DMS79 (cell line): ENCODE measurements at regions not wholly inside any gene's neighbourhood (a gene's known extent, or its start where the extent isn't known, plus 50 kb on each side); places are given as distances from the start of the nearest gene placed in this dataset.
"Not testable (repeated sequence)": the region's sequence is repeated elsewhere in the genome, so short reads cannot be mapped to it uniquely, and the experiment has no call there.

Experiments used
- DNase-seq: peaks from one replicate; lab custom pipeline; 2025; lab: John Stamatoyannopoulos, UW

GRCh38 chr11:46181843-46182424 is 60.7 kb upstream of the PHF21A start:
- DNase-seq = no peak

GRCh38 chr11:46181387-46181786 is 60.1 kb upstream of the PHF21A start:
- DNase-seq = no peak

- no peak for DNase-seq
Measured at GRCh38 chr11:46180736-46181135, 59.5 kb upstream of the PHF21A start.

- peak; percentile 26 for DNase-seq
Measured at GRCh38 chr11:46178513-46178912, 57.3 kb upstream of the PHF21A start.

GRCh38 chr11:46176421-46176820 is 55.2 kb upstream of the PHF21A start:
- DNase-seq = no peak

GRCh38 chr11:46175401-46176002 is 54.2 kb upstream of the PHF21A start:
- DNase-seq = no peak

GRCh38 chr11:46171693-46172092 is 50.4 kb upstream of the PHF21A start:
- not testable (repeated sequence) for DNase-seq
